GM21576 (cell line): ENCODE measurements at regions not wholly inside any gene's neighbourhood (a gene's known extent, or its start where the extent isn't known, plus 50 kb on each side); places are given as distances from the start of the nearest gene placed in this dataset.

Source experiments
- ATAC-seq: cut with Tn5 transposase; IDR thresholded peaks from one replicate; pipeline ENCODE4 v1.9.1; 2021; ENCODE audit warnings: mild to moderate bottlenecking, moderate library complexity; ENCODE audit not compliant: unreplicated experiment

DNA sequence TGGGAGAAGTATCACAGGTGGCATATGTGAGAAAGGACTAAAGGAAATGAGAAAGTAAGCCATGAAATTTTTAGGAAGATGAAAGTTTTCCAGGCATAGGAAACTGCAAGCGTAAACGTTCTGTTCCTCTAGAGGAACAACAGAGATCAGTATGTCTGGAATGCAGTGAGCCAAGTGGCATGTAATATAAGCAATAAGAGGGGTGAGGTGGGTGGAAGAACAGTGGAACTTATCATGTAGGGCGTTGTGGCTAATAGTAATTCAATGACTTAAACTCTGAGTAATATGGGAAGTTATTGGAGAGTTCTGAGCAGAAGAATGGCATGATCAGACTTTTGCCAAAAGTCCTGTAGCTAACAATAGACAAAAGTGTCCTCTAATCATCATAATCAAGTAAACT, 902.9 kb downstream of the EPHA3 start:
- ATAC-seq: no peak

DNA sequence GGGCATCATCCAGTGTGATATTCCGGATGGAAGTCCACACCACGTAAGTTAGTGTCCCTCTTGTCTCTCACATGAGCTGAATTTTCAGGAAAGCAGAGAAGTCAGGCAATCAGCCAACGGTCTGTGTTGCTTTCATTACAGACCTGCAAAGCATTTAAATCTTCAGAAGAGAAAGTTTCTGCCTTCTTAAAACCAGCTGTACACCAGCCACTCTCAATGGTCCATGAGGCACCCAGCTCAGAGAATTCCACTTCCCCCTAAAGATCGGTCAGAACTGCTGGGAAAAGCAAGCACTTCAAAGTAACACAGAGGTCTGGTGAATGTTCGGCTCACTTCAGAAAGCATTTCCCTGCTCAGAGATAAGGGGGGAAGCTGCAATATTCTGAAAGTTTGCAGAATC, 903.7 kb downstream of the EPHA3 start:
- ATAC-seq: no peak

DNA sequence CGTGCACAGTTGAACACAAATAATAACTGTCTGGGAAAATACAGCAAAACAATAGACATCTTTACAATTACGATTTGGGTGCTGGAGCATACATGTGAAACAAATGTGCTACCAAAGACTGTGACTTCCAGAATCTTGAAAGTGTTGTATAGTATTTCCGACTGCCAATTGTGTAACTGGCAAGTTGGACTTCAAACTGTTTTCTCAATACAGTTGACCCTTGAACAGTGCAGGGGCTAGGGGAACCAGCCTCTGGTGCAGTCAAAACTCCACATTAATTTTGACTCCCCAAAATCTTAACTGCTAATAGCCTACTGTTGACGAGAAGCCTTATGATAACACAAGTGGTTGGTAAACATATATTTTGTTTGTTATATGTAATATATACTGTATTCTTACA, 904.2 kb downstream of the EPHA3 start:
- ATAC-seq: no peak

DNA sequence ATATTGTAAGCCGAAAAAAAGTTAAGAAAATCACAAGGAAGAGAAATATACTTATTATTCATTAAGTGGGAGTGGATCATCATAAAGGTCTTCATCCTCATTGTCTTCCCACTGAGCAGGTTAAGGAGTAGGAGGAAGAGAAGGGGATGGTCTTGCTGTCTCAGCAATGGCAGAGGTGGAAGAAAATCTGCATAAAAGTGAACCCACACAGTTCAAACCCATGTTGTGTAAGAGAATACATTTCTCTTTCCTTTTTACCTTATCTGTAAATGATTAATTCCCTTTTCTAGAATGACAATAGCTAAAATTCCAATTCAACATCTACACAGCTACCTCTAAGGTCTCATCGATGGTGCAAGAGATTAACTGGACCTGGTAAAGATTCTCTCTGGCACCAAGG, 904.6 kb downstream of the EPHA3 start:
- ATAC-seq: no peak

DNA sequence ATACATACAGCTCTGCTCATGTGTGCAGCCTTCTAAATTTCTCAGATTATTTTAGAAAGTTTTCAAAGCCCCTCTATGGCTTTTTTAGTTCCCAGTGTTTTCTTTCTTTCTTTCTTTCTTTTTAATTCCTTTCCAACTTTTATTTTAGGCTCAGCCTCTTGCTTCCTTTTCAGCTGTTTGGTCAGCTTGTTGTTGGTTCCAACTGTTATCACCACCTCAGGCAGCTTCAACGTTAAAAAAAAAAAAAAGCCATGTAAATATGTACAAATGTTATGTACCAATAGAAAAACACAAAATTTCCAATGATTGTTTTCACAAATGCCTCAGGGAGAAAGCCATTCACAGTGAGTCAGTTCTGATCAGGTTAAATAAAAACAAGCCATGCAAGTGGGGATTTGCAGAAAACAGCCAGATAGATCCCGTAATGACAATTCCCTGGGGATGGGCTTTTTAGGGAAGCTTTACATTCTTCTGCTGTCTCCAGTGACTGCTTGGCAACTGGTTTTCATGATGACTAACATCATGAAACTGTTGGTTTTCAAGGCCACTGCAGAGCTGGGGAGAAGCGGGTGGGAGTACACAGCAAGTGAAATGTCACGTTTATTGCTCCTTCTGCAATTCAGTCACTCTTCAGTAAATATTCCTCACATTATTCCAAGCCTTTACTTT, 908.4 kb downstream of the EPHA3 start:
- no peak for ATAC-seq

DNA sequence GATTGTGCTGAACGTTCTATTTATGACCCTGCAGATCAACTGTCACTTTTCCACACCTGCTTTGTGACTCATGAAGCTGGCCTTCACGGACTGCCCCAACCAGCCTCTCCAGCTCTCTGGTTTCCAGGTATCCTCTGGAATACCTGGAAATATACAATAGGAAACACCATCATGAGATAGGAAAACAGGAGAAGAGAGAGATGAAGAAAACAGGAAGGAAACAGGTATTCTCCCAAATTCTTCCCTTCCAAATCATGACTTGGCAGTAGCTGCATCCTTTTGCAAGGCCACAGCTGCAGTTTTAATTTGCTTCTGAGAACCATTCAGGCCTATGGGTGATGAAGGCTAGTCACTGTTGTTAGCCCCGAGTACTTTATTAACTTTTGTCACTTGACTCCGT, 909.1 kb downstream of the EPHA3 start:
- no peak for ATAC-seq

DNA sequence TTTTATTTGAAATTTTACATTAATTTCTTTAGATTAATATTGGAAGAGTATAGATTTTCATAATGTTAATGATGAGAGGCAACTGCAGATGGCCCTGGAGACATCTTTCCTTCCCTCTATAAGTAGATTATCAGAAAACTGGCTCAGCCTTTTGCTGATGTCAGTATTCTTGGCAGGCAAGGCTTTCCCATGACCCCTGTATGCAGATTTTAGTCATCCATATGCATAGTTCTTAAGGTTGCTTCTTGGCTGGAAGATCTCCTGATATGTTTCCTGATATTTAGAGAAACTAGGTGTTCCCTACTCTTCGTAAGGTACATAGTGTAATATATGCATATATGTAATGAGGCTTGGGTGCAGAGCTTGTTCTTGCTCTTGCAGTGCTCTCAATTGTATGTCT, 911.4 kb downstream of the EPHA3 start:
- ATAC-seq: no peak

DNA sequence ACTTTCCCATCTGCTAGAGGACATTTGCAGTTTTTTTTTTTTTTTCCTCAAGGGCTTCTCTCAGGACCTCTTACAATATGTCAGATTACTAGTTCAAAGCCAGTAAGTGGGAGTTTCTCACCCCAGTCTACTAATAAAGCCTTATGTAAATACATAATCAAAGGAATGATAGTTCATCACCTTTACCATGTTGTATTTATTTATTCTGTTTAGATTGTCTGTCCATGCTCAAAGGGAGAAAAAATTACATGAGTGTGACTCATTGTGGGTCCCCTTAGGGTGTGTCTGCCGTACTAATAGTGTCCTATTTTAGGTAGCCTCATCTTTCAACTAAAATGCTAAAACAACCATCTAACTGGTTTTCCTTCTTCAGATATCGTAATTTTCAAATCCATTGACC, 917.6 kb downstream of the EPHA3 start:
- ATAC-seq: no peak

DNA sequence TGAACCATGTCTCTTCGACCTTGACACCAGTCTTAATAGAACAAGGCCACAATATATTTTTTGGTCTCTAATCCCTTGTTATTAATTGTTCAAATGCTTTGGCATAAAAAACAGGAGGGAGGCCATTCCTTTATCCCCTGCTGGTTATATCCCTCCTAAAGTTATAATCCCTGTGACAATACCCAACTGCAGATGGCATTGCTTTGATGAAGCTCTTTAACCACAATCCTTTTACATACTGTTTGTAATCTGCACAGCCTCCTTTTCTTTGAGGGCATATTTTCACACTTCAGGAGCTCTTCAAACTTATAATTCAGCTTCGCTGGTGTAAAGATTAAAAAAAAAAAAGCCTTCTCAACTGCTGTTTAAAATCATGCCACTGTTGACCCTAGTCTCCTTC, 919.0 kb downstream of the EPHA3 start:
- ATAC-seq: no peak

DNA sequence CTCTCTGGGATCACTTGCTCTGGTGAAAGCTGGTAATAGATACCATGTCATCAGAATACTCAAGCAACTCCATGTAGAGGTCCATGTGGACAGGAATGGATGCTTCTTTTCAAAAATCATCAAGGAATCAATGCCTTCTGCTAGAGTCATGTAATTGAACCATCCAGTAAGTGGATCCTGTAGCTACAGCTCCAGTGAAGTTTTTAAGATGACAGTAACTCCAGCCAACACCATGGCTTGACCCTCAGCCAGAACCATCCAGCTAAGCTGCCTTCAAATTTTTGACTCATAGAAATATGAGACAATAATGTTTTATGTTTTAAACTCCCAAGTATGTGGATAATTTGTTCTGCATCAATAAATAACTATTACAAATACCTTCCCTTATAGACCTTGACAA, 923.7 kb downstream of the EPHA3 start:
- no peak for ATAC-seq

DNA sequence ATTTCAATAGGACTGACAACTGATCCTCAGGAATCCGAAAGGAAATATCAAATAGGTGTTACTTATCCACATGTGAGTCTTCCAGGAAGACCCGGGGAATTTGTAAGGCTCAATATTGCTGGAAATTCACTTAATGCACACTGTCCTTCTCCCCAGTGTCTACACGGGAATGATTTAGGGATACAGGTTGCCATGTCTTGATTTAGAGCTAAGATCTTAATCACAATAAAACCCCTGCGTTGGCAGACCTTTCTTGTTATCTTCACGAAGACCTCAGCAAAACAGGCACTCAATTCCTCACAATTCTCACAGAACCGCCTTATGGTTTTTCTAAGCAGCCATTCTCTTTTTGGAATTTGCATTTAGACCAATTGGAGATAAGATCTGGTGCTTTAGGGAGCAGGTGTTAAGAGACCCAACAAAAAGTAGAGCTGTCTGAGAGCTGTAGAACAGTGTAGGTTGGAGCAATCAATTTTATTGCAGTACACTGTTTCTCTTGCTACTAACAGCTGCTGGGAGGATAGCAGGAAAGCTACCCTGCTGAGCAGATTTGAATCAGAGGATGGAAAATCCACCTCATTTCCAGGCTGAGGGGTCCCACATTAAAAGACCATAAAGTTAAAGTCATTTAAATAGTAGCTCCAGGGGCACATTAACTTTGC, 925.7 kb downstream of the EPHA3 start:
- ATAC-seq: no peak

DNA sequence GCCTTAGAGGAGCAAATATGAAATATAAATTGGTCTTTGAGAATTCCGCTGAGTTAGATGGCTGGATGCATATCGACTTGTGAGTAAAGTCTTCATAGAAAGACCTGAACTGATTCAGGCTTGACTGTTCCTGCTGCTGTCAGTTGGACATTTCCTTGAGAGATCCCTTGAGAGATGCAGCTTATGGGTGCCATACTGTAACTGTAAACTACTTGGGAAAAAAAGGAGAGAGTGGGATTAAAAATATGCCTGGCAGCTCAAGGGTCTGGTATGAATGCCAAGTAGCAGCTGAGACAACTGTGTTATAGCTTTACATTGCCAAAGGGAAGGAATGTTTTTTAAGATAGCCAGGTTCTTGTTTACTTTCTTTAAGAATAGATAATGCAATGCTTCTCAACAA, 926.6 kb downstream of the EPHA3 start:
- ATAC-seq: no peak

DNA sequence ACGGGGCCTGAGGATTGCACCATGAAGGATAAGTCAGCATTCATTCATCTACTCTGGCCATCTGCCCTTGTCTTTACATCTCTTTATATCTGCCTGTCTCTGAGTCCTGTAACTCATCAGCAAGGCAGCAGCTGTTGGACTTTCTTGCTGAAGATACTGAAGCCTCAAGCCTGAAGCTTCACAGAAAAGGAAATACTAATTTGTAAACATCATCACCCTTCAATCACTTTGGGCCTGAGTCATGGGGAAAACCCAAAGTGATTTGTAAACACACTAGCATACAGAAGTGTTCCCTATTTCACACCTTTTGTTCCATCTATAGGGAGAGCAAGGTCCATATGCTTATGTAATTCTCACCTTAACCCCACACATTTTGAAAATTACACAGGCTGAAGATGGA, 928.2 kb downstream of the EPHA3 start:
- no peak for ATAC-seq

DNA sequence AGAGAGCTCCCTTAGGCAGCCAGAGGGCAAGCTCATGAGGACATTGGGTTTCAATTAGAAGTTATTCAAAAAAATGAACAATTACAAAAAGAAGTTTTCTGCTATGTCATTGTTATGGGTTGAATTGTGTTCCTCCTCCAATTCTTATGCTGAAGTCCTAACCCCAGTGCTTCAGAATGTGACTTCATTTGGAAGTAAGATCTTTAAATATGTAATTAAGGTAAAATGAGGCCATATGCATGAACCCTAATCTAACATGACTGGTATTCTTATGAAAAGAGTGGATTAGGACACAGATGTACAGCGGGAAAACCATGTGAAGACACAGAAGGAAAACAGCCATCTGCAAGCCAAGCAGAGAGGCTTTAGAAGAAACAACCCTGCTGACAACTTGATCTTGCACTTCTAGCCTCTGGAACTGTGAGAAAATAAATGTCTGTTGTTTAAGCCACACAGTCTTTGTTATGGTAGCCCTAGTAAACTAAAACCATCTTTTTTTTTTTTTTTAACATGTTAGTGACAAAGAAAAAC, 929.6 kb downstream of the EPHA3 start:
- no peak for ATAC-seq

DNA sequence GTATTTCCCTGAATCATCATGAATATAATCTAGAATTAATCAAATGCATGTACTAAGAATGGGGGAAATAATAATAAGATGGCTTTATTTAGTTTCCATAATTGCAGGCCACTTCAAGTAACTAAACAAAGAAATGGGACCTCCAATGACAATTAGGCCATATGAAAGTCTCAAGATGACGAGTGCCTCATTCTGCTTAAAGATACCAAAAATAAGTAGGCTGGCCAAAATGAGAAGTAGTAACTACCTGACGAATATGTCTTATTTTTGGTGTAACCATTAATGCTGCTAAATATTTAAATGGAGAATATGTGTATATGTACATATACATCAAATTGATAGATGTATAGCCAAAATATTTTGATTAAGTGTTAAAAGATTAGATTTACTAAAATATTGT, 932.6 kb downstream of the EPHA3 start:
- ATAC-seq: no peak

DNA sequence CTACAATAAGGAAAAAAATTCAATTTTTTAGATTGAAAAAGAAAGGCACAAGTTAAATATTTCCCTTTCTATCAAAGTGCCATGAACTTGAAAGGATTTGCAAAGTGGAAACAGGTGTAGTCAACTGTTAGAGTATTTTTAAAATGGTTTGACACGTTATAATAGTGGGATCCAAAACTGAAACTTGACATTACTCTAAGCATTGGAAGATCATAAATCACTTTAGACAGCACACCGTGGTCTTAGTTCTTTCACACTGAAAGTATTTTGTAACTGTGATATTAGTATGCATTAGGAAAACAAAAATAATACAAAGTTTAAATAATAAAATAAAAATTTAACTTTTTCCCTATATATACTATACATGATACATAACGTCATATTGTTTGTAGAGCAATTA, 933.1 kb downstream of the EPHA3 start:
- no peak for ATAC-seq

DNA sequence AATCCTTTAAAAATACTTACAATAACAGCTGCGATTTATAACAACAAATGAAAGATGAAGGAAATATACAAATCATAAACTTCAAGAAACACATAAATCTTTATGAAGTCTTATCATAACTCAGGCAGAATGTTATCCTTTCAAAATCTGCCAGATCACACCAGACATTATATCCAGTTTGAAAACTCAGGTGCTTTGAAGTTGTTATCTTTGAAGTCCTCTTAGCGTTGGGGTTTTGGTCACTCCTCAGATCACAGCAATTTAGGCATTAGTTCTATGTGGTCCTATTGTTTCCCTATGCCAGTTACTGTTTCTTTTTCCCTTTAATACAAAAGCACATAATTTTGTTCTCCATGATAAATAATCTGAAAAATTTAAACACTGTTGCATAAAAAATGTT, 934.6 kb downstream of the EPHA3 start:
- no peak for ATAC-seq

DNA sequence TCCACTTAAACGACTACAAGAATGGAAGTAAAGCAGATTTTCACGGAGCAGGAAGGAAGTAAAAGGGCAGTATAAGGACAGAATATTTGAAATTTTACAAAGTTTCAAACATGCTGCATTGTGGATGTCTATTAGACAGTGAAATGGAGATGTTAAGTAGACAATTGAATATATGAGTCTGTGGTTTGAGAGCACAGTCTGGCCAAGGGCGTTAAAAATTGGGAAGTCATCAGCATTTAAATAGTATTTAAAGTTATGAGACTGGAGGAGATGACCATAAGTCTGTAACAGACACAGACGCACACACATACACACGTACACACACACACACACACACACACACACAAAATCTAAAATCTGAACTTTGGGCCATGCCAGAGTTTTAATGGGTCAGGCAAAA, 935.9 kb downstream of the EPHA3 start:
- no peak for ATAC-seq

DNA sequence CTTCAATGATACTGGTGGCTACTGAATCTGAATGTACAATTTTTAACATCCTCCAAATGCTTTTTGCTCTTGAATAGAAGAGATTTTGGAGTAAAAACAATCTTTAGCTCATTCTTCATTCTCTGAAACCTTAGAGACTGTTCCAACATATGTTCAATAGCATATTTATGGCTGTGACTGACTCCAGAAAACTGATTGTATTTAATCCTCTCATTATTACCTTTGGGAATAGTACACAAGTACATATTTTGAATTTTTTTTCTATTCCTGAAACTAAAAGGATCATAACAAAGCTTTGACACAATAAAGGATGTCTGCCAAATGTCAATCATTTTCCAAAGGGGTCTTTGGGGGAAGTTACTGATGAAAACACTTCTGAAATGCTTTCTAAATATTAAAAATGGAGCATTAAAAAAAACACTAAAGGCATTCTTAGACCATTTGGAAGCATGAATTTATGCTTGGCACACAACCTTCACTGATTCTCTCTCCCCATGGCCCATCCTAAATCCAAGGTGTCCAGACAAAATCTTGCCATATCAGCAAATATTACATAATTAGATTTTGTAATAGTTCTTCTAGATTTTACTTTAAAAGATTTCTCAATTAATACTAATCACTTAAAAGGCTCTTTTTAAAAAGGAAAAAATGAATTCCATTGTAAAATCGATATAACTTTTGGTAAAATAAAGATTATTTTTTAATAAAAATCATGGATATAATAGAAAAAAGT, 936.8 kb downstream of the EPHA3 start:
- ATAC-seq: no peak

DNA sequence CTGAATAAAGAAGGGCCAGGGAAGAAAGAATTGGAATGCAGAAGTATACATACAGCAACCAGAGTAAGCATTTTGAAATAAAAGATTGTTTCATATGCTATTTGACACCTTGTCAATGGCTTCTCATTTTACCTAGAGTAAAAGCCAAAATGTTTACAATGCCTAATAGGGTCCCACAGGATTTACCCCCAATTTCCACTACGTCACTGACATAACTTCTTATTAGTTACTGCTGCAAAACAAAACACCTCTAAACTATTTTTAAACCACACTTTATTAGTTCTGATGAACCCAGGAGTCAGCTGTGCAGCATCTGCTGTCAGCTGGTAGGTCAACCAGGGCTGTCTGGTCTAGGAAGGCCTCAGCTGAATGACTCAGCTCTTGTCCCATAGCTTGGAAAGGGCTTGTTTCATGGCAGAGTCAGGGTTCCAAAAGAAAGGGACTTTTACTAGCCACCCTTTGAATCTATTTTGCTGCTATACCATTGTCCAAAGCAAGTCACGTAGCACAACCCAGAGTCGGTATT, 945.1 kb downstream of the EPHA3 start:
- no peak for ATAC-seq

DNA sequence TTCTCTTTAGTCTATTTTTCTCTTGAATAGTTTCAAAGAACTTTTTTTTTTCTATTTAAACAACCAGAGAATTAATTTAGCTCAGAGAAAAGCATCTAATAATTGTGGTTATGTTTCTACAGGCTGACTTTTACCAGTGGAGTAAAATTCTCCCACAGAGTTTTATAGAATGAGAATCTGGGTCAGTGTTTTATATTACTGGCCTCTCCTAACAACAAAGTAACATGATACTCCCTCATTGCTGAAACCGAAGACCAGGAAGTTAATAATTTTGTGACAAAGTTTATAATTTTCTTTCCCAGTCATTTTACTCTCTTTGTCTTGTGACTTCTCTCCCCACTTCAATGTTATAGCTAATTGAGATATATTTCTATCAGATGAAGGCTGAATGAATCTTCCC, 946.9 kb downstream of the EPHA3 start:
- no peak for ATAC-seq

DNA sequence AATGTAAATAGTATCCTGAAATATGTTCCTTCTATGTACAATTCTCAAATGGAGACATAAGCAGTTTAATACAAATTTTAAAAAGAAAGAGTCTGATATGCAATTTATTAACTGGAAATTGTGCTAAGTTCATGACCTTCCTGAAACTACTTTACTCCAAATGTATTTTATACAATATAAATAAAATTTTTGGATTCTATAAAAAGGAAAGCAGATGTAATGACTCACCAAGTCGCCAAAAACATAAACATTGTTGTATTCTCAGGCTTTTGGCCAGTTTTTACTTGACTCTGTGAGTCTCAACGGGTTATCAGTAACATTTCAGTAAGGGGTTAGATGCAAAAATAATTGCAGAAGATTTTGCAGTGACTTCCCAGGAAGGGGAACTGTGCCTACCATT, 948.2 kb downstream of the EPHA3 start:
- no peak for ATAC-seq
